Fibroblast of the aortic adventitia (primary cell): ENCODE measurements at regions not wholly inside any gene's neighbourhood (a gene's known extent, or its start where the extent isn't known, plus 50 kb on each side); places are given as distances from the start of the nearest gene placed in this dataset.

Source experiments
- DNase-seq: peaks from one replicate; pipeline ENCODE4 v3.0.0-alpha.2; 2010; ENCODE audit warnings: low read depth
- H3K4me3 ChIP-seq: 2 replicates; pipeline ENCODE4 v1.5.1; 2011; ENCODE audit warnings: low read depth, mild to moderate bottlenecking, control low read depth, low read length, moderate library complexity
- CTCF ChIP-seq: IDR thresholded peaks from 2 replicates; pipeline ENCODE4 v1.5.1; 2011; ENCODE audit warnings: mild to moderate bottlenecking, low read length, control low read depth, inconsistent platforms; ENCODE audit not compliant: insufficient read depth

GRCh38 chr4:135123632-135124031 lies 922.0 kb upstream of the PABPC4L start:
- TF ChIP-seq CTCF, result no peak
- no peak overlapping the region for H3K4me3 ChIP-seq
- DNase-seq, result peak; percentile 1

- no peak for DNase-seq
- no peak for TF ChIP-seq CTCF
Observed at GRCh38 chr4:135122457-135122856, 920.9 kb upstream of the PABPC4L start.

GRCh38 chr4:135120195-135120594 lies 918.6 kb upstream of the PABPC4L start:
- no peak overlapping the region for H3K4me3 ChIP-seq
- peak; percentile 13 for DNase-seq
- TF ChIP-seq CTCF, result no peak

More at GRCh38 chr4:135122457-135122856, 920.9 kb upstream of the PABPC4L start:
- no peak overlapping the region for H3K4me3 ChIP-seq

- TF ChIP-seq CTCF, result no peak
- DNase-seq, result no peak
- H3K4me3 ChIP-seq, result no peak overlapping the region
Observed at GRCh38 chr4:135114079-135114478, 912.5 kb upstream of the PABPC4L start.

GRCh38 chr4:135098061-135098460 lies 896.5 kb upstream of the PABPC4L start:
- no peak for DNase-seq
- H3K4me3 ChIP-seq, result no peak overlapping the region
- no peak for TF ChIP-seq CTCF

- no peak for DNase-seq
- no peak for TF ChIP-seq CTCF
- H3K4me3 ChIP-seq, result no peak overlapping the region
Observed at GRCh38 chr4:135073389-135073788, 871.8 kb upstream of the PABPC4L start.

- H3K4me3 ChIP-seq, result no peak overlapping the region
- no peak for DNase-seq
- no peak for TF ChIP-seq CTCF
Observed at GRCh38 chr4:135072553-135072952, 871.0 kb upstream of the PABPC4L start.
